GM13977 (cell line): ENCODE measurements at regions not wholly inside any gene's neighbourhood (a gene's known extent, or its start where the extent isn't known, plus 50 kb on each side); places are given as distances from the start of the nearest gene placed in this dataset.

Source experiments
- DNase-seq: peaks from one replicate; pipeline ENCODE4 v3.0.0; 2012; ENCODE audit warnings: low spot score
- CTCF ChIP-seq: IDR thresholded peaks from 2 replicates; pipeline ENCODE4 v1.5.1; 2012; ENCODE audit warnings: mild to moderate bottlenecking, control low read depth; ENCODE audit not compliant: insufficient read depth; ENCODE audit errors: extremely low read depth, missing control alignments
- in situ Hi-C: fragments of 300-500 bp; cut with MboI; formaldehyde crosslinking; loops from one replicate; pipeline ENCODE4 v1.12.0; 2022; ENCODE audit warnings: low sequenced_read_pairs, low pct_unique_long_range_greater_than_20kb, mixed read lengths, inconsistent platforms; ENCODE audit not compliant: unreplicated experiment

GRCh38 chr11:127620671-127621070, 620.1 kb upstream of the KIRREL3 start:
- no peak for DNase-seq
- no peak for TF ChIP-seq CTCF
- in situ Hi-C loops = no loop called here

- in situ Hi-C loops = no loop called here
- no peak for DNase-seq
- no peak for TF ChIP-seq CTCF
Observed at GRCh38 chr11:127619946-127620345, 619.4 kb upstream of the KIRREL3 start.

GRCh38 chr11:127618721-127619120, 618.2 kb upstream of the KIRREL3 start:
- in situ Hi-C loops = no loop called here
- no peak for DNase-seq
- no peak for TF ChIP-seq CTCF

- DNase-seq = no peak
- TF ChIP-seq CTCF = no peak
- in situ Hi-C loops = no loop called here
Observed at GRCh38 chr11:127616158-127616557, 615.6 kb upstream of the KIRREL3 start.

GRCh38 chr11:127612607-127613006, 612.0 kb upstream of the KIRREL3 start:
- DNase-seq = no peak
- TF ChIP-seq CTCF = no peak
- in situ Hi-C loops = no loop called here

GRCh38 chr11:127609025-127609773, 608.6 kb upstream of the KIRREL3 start:
- no peak for TF ChIP-seq CTCF
- in situ Hi-C loops = no loop called here
- DNase-seq = no peak
